DMS114 treated with DMSO at 0.1 percent for 48 hours (cell line): ENCODE measurements at regions not wholly inside any gene's neighbourhood (a gene's known extent, or its start where the extent isn't known, plus 50 kb on each side); places are given as distances from the start of the nearest gene placed in this dataset.
A peak's percentile ranks its signal among the peaks of the same experiment; 100 is the strongest.
"Not testable (repeated sequence)": the region's sequence is repeated elsewhere in the genome, so short reads cannot be mapped to it uniquely, and the experiment has no call there.

ENCODE experiments used
- DNase-seq: peaks from one replicate; lab custom pipeline; 2025; ENCODE audit not compliant: unreplicated experiment; lab: John Stamatoyannopoulos, UW

- DNase-seq: not testable (repeated sequence)
Measured at GRCh38 chr4:137868067-137868466, 335.8 kb upstream of the PCDH18 start.

GRCh38 chr4:137866671-137867070 lies 334.4 kb upstream of the PCDH18 start:
- no peak for DNase-seq

DNA sequence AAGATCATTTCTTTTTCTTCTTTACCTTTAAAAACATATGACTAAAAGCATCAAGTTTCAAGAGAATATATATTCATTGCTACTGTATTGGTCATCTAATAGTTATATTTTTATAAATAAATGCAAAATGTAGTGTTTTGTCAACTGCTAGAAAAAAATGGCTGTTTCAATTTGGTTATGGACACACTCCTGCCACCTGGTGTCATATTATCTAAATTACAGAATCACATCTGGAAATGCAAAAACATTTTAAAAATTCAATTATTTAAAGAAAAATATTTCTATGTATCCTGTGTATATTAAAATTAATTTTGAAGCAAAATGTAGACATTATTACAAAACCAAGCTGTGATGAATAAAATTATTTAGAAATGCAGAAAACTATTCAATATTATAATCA lies 329.4 kb upstream of the PCDH18 start:
- DNase-seq: peak; percentile 16

DNA sequence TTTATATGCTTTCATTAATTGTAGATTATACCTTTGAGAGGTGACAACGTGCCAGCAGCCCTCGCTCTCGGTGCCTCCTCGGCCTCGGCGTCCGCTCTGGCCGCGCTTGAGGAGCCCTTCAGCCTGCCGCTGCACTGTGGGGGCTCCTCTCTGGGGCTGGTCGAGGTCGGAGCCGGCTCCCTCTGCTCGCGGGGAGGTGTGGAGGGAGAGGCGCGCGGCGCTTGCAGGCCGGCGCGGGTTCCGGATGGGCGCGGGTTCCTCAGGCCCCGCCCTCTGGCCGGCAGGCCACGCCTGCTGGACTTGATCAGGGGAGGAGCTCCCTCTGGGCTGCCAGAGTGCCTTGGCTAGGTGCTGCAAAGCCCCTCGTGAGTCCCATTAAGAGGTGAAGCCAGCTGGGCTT lies 321.1 kb upstream of the PCDH18 start:
- no peak for DNase-seq

GRCh38 chr4:137852326-137852725 lies 320.0 kb upstream of the PCDH18 start:
- DNase-seq: no peak

DNA sequence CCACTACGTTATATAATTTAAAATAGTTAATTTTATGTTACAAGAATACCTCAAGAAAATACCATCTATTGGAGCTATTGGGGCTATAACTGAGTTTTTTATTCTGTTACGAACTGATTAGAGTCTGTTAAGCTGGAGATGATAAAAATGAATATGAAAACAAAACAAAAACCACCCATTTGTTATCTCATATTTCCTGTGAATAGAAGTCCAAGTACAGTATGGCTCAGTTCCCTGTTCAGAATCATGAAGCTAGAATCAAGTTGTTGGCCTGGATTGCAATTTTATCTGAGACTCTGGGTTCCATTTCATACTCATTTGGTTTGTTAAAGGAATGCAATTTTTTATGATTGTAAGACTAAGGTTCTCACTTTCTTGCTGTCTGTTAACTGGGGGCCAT lies 319.1 kb upstream of the PCDH18 start:
- no peak for DNase-seq

DNA sequence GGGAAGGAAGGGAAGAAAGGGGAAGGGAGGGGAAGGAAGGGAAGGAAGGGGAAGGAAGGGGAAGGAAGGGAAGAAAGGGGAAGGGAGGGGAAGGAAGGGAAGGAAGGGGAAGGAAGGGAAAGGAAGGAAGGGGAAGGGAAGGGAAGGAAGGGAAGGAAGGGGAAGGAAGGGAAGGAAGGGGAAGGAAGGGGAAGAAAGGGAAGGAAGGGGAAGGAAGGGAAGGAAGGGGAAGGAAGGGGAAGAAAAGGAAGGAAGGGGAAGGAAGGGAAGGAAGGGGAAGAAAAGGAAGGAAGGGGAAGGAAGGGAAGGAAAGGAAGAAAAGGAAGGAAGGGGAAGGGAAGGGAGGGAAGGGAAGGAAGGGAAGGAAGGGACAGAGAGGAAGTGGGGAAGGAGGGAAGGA lies 295.7 kb upstream of the PCDH18 start:
- not testable (repeated sequence) for DNase-seq

DNA sequence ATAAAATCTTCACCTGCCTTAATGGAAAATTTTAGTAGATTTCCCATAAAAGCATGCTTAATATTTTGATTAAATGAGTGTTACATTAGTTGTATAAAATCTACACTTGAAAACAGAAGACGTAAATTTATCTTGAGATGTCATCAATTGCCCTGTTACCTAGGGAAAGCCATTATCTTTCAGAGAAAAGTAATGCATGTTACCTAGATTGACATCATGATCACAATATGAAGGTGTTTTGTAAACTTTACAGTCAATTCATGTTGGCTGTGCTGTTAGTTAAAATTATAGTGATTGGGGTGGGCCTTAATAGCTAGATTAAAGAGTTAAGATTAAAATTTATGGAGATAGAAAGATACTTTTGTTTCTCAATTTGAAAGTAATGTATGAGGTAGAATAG lies 293.2 kb upstream of the PCDH18 start:
- DNase-seq: no peak

GRCh38 chr4:137823007-137823406 lies 290.7 kb upstream of the PCDH18 start:
- no peak for DNase-seq

DNA sequence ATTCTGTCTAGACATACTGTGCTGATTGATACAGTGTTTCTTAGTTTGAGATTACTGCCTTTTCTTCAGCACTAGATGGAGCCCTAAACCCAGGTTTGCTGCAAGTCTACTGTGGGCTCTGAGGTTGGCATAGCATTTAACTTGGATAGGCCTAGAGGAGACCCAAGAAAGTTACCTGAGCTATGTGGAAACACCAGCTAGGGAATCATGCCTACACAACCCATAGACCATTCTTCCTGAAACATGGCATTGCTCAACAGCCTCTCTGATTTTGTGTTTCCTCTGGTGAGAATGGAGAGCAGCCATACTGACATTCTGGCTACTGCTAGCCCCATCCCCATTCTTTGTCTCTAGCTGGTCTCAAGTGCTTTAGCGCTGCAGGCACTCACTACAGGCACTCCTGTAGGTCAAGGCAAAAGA lies 287.7 kb upstream of the PCDH18 start:
- DNase-seq: peak; percentile 27

- no peak for DNase-seq
Measured at GRCh38 chr4:137812258-137812657, 280.0 kb upstream of the PCDH18 start.

DNA sequence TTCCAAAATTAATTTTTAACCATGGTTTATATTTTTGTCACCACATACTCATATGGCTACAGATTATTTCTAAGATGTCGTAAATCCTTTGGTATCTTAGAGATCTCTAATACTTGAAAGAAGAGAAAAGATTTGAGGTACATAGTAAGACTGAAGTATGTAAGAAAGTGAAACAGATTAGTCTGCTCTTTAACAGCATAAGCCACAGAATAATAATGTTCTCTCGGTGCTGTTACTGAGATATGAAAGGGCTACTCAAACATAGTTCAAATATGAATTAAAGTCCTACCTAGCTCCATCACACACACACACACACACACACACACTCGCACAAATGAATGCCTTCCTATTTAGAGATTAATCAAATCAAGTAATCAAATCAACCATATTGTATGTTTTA lies 274.1 kb upstream of the PCDH18 start:
- no peak for DNase-seq

DNA sequence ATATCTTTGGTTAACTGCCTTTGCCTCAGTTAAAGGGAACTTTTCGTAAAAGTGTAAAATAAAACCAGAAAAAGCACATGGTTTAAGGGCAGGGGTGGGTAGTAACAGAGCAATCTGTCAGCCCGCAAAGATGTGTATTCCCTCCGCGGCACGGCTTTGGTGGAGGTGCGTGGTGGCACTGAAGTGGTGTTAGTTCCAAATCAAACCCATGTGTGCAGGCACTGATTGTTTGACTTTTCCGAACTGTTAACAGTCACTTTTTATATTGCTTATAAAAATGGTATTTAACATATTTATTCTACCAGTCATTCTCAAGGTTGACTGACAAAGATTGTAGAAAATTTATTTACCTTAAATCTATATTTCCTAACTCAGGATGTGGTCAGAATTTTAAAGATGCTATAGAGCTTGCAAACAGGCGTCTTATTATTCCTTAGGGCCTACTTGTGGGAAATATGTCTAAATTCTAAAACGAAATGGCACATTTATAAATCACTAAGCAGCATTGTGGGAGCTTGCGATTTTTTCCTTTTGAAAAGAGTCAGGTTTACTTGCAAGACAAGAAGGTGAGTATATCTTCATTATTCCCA lies 272.7 kb upstream of the PCDH18 start:
- no peak for DNase-seq

DNA sequence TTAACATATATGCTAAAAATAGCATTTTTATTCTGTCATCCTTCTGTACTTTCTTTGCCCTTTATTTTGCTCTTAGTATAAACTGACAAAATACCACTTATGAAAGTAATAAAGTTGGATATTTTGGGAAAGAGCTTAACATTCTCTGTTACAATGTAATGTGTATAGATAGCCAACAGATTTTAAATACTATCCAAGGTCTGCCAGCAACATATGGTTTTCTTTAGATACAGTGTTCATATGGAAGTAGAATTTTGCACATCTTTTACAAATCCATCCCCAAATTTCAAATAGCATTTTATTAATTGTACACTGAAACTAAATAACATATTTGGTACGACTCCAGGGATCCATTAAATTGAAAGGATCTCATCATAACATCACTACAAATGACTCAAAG lies 268.6 kb upstream of the PCDH18 start:
- no peak for DNase-seq

DNA sequence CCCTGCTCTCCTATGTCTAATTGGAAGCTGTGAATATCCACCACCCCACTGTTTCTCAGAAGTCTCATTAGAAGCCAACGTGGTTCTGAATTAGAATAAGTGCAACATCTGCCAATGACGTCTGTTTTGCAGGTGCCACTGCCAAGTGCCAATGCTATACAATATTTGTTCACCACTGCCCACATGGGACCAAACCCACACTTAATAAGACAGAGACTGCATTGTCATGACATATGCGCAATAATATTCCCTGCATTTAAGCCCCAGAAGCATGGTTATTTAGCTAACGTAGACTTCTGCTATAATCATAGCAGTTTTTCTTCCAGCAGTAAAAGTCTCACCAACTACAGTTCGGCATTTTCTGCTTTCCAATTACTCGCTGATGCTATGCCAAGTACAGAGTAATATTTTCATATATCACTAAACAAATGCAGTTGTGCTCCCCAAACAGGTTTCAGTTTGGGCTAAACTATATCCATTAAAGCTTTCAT lies 262.5 kb upstream of the PCDH18 start:
- DNase-seq: no peak

DNA sequence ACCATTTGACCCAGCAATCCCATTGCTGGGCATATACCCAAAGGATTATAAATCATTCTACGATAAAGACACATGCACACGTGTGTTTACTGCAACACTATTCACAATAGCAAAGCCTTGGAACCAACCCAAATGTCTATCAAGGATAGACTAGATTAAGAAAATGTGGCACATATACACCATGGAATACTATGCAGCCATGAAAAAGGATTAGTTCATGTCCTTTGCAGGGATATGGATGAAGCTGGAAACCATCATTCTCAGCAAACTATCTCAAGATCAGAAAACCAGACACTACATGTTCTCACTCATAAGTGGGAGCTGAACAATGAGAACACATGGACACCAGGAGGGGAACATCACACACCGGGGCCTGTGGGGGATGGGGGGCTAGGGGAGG lies 257.0 kb upstream of the PCDH18 start:
- DNase-seq: not testable (repeated sequence)

DNA sequence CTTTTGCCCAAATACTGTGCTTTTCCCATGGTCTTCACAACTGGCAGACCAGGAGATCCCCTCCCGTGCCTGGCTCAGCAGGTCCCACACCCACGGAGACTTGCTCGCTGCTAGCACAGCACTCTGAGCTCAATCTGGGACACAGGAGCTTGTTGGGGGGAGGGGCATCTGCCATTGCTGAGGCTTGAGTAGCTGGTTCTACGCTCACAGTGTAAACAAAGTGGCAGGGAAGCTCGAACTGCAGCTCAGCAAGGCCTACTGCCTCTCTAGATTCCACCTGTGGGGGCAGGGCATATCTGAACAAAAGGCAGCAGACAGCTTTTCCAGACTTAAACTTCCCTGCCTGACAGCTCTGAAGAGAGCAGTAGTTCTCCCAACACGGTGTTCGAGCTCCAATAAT lies 251.6 kb upstream of the PCDH18 start:
- not testable (repeated sequence) for DNase-seq

GRCh38 chr4:137775701-137776100 lies 243.4 kb upstream of the PCDH18 start:
- DNase-seq: no peak

GRCh38 chr4:137774501-137774900 lies 242.2 kb upstream of the PCDH18 start:
- DNase-seq: no peak

- no peak for DNase-seq
Measured at GRCh38 chr4:137768881-137769280, 236.6 kb upstream of the PCDH18 start.

- DNase-seq: no peak
Measured at GRCh38 chr4:137768196-137768595, 235.9 kb upstream of the PCDH18 start.

GRCh38 chr4:137762591-137762990 lies 230.3 kb upstream of the PCDH18 start:
- DNase-seq: no peak
